ENCODE measurements at regions not wholly inside any gene's neighbourhood (a gene's known extent, or its start where the extent isn't known, plus 50 kb on each side); places are given as distances from the start of the nearest gene placed in this dataset.
"Not testable (repeated sequence)": the region's sequence is repeated elsewhere in the genome, so short reads cannot be mapped to it uniquely, and the experiment has no call there.

- TF ChIP-seq CTCF (IDR thresholded peaks at IDR 0.05; ENCODE audit: control extremely low read depth, extremely low read depth, low read depth, missing control alignments) = no peak
- no peak for DNase-seq (ENCODE audit: extremely low spot score)
- POLR2A ChIA-PET = no interaction called here
- CTCF ChIA-PET = interaction anchor here (0.8 kb wide), 1 partner anchor 24 kb away, joined by 3 read pairs; no protein-coding TSS in a partner anchor
These were observed 522.6 kb downstream of the PTPRU start for GRCh38 chr1:29758781-29759499.

GRCh38 chr1:29757866-29758780 lies 521.8 kb downstream of the PTPRU start:
- POLR2A ChIA-PET = no interaction called here
- TF ChIP-seq CTCF (IDR thresholded peaks at IDR 0.05; ENCODE audit: control extremely low read depth, extremely low read depth, low read depth, missing control alignments) = no peak
- DNase-seq (ENCODE audit: extremely low spot score) = no peak
- CTCF ChIA-PET = no interaction called here

- POLR2A ChIA-PET = no interaction called here
- DNase-seq (ENCODE audit: extremely low spot score) = no peak
- TF ChIP-seq CTCF (IDR thresholded peaks at IDR 0.05; ENCODE audit: control extremely low read depth, extremely low read depth, low read depth, missing control alignments) = no peak
- CTCF ChIA-PET = no interaction called here
These were observed 520.8 kb downstream of the PTPRU start for GRCh38 chr1:29756901-29757725.

GRCh38 chr1:29756498-29756897 lies 520.2 kb downstream of the PTPRU start:
- no peak for DNase-seq (ENCODE audit: extremely low spot score)
- CTCF ChIA-PET = no interaction called here
- POLR2A ChIA-PET = no interaction called here
- no peak for TF ChIP-seq CTCF (IDR thresholded peaks at IDR 0.05; ENCODE audit: control extremely low read depth, extremely low read depth, low read depth, missing control alignments)

- no peak for DNase-seq (ENCODE audit: extremely low spot score)
- POLR2A ChIA-PET = no interaction called here
- CTCF ChIA-PET = interaction anchor here (1.3 kb wide), 1 partner anchor 40 kb away, joined by 3 read pairs; no protein-coding TSS in a partner anchor
- TF ChIP-seq CTCF (IDR thresholded peaks at IDR 0.05; ENCODE audit: control extremely low read depth, extremely low read depth, low read depth, missing control alignments) = no peak
These were observed 519.8 kb downstream of the PTPRU start for GRCh38 chr1:29756085-29756484.

- POLR2A ChIA-PET; DNase-seq (ENCODE audit: extremely low spot score): not testable (repeated sequence)
- CTCF ChIA-PET = interaction anchor here (1.3 kb wide), 1 partner anchor 39 kb away, joined by 3 read pairs; no protein-coding TSS in a partner anchor
These were observed 519.2 kb downstream of the PTPRU start for GRCh38 chr1:29755412-29756015.

Data from GM10248 (cell line).